IPS-20b (cell line): ENCODE measurements at regions not wholly inside any gene's neighbourhood (a gene's known extent, or its start where the extent isn't known, plus 50 kb on each side); places are given as distances from the start of the nearest gene placed in this dataset.
"Not testable (repeated sequence)": the region's sequence is repeated elsewhere in the genome, so short reads cannot be mapped to it uniquely, and the experiment has no call there.

Experiments
- H3K27ac ChIP-seq: one replicate; pipeline ENCODE4 v1.5.1; 2013; ENCODE audit warnings: low read length
- H3K27me3 ChIP-seq: 2 replicates; pipeline ENCODE4 v1.6.1; 2013; ENCODE audit warnings: mild to moderate bottlenecking, low read length, inconsistent platforms; ENCODE audit not compliant: insufficient read depth
- H3K36me3 ChIP-seq: 2 replicates; pipeline ENCODE4 v1.6.1; 2013; ENCODE audit warnings: low read depth, mild to moderate bottlenecking, inconsistent platforms, low read length, moderate library complexity; ENCODE audit not compliant: insufficient read depth
- H3K4me1 ChIP-seq: 2 replicates; pipeline ENCODE4 v1.6.1; 2013; ENCODE audit warnings: mild to moderate bottlenecking, control low read depth, inconsistent platforms, low read length, moderate library complexity; ENCODE audit not compliant: insufficient read depth
- H3K4me3 ChIP-seq: 2 replicates; pipeline ENCODE4 v1.5.1; 2013; ENCODE audit warnings: mild to moderate bottlenecking, low read length, inconsistent platforms
- H3K9ac ChIP-seq: 2 replicates; pipeline ENCODE4 v1.6.1; 2013; ENCODE audit warnings: low read depth, mild to moderate bottlenecking, inconsistent platforms, low read length, moderate library complexity
- H3K9me3 ChIP-seq: 2 replicates; pipeline ENCODE4 v1.6.1; 2013; ENCODE audit warnings: mild to moderate bottlenecking, low read depth, low read length, inconsistent platforms; ENCODE audit not compliant: insufficient read depth

GRCh38 chr16:88308441-88309173 is 74.2 kb upstream of the ZNF469 start:
- H3K36me3 ChIP-seq = no peaks in the 10 kb centered on the region
- H3K4me1 ChIP-seq = no peaks in the 10 kb centered on the region
- no peak overlapping the region for H3K27ac ChIP-seq
- H3K4me3 ChIP-seq = no peak overlapping the region
- H3K9ac ChIP-seq = no peak overlapping the region
- peaks cover 8% of the 10 kb centered on the region; the same call in 1 of the 2 replicates for H3K9me3 ChIP-seq
- H3K27me3 ChIP-seq = no peaks in the 10 kb centered on the region

- Histone ChIP-seq H3K4me1 (no peaks in the 10 kb centered on the region), H3K9me3 (peaks cover 8% of the 10 kb centered on the region; the same call in 1 of the 2 replicates), H3K27ac (no peak overlapping the region), H3K27me3 (no peaks in the 10 kb centered on the region), H3K9ac (no peak overlapping the region), H3K4me3 (no peak overlapping the region), H3K36me3 (no peaks in the 10 kb centered on the region)
Observed at GRCh38 chr16:88309174-88309907, 73.4 kb upstream of the ZNF469 start.

GRCh38 chr16:88309908-88310265 is 72.9 kb upstream of the ZNF469 start:
- Histone ChIP-seq H3K4me1 (no peaks in the 10 kb centered on the region), H3K27ac (no peak overlapping the region), H3K9me3 (peaks cover 8% of the 10 kb centered on the region; the same call in 1 of the 2 replicates), H3K36me3 (no peaks in the 10 kb centered on the region), H3K9ac (no peak overlapping the region), H3K27me3 (no peaks in the 10 kb centered on the region), H3K4me3 (no peak overlapping the region)

GRCh38 chr16:88310796-88311605 is 71.8 kb upstream of the ZNF469 start:
- no peak overlapping the region for H3K27ac ChIP-seq
- H3K27me3 ChIP-seq = no peaks in the 10 kb centered on the region
- no peaks in the 10 kb centered on the region for H3K4me1 ChIP-seq
- no peak overlapping the region for H3K9ac ChIP-seq
- H3K9me3 ChIP-seq = peaks cover 3% of the 10 kb centered on the region; the same call in 1 of the 2 replicates
- no peak overlapping the region for H3K4me3 ChIP-seq
- H3K36me3 ChIP-seq = no peaks in the 10 kb centered on the region

GRCh38 chr16:88311860-88312259 is 70.9 kb upstream of the ZNF469 start:
- H3K4me3 ChIP-seq, H3K9me3 ChIP-seq, H3K27ac ChIP-seq, H3K27me3 ChIP-seq, H3K4me1 ChIP-seq, H3K9ac ChIP-seq, H3K36me3 ChIP-seq: not testable (repeated sequence)

- H3K9me3 ChIP-seq = peaks cover 3% of the 10 kb centered on the region; the same call in 1 of the 2 replicates
- no peak overlapping the region for H3K9ac ChIP-seq
- no peak overlapping the region for H3K4me3 ChIP-seq
- no peak overlapping the region for H3K27ac ChIP-seq
- H3K36me3 ChIP-seq = no peaks in the 10 kb centered on the region
- no peaks in the 10 kb centered on the region for H3K27me3 ChIP-seq
- no peaks in the 10 kb centered on the region for H3K4me1 ChIP-seq
Observed at GRCh38 chr16:88312732-88313131, 70.0 kb upstream of the ZNF469 start.

GRCh38 chr16:88314991-88315542 is 67.7 kb upstream of the ZNF469 start:
- H3K36me3 ChIP-seq = no peaks in the 10 kb centered on the region
- H3K4me1 ChIP-seq = no peaks in the 10 kb centered on the region
- H3K9ac ChIP-seq = no peak overlapping the region
- H3K9me3 ChIP-seq = no peaks in the 10 kb centered on the region
- H3K27me3 ChIP-seq = no peaks in the 10 kb centered on the region
- H3K4me3 ChIP-seq = no peak overlapping the region
- H3K27ac ChIP-seq = no peak overlapping the region

GRCh38 chr16:88315543-88316105 is 67.1 kb upstream of the ZNF469 start:
- Histone ChIP-seq H3K36me3 (no peaks in the 10 kb centered on the region), H3K27me3 (no peaks in the 10 kb centered on the region), H3K9me3 (no peaks in the 10 kb centered on the region), H3K27ac (no peak overlapping the region), H3K4me1 (no peaks in the 10 kb centered on the region), H3K4me3 (no peak overlapping the region), H3K9ac (no peak overlapping the region)

GRCh38 chr16:88316151-88316550 is 66.6 kb upstream of the ZNF469 start:
- H3K9ac ChIP-seq = no peak overlapping the region
- H3K4me3 ChIP-seq = no peak overlapping the region
- no peak overlapping the region for H3K27ac ChIP-seq
- no peaks in the 10 kb centered on the region for H3K27me3 ChIP-seq
- H3K4me1 ChIP-seq = no peaks in the 10 kb centered on the region
- no peaks in the 10 kb centered on the region for H3K36me3 ChIP-seq
- H3K9me3 ChIP-seq = no peaks in the 10 kb centered on the region

GRCh38 chr16:88316941-88317612 is 65.7 kb upstream of the ZNF469 start:
- no peak overlapping the region for H3K4me3 ChIP-seq
- H3K9ac ChIP-seq = no peak overlapping the region
- H3K4me1 ChIP-seq = no peaks in the 10 kb centered on the region
- no peaks in the 10 kb centered on the region for H3K27me3 ChIP-seq
- no peak overlapping the region for H3K27ac ChIP-seq
- no peaks in the 10 kb centered on the region for H3K9me3 ChIP-seq
- no peaks in the 10 kb centered on the region for H3K36me3 ChIP-seq

GRCh38 chr16:88317613-88317965 is 65.2 kb upstream of the ZNF469 start:
- Histone ChIP-seq H3K27me3 (no peaks in the 10 kb centered on the region), H3K27ac (no peak overlapping the region), H3K4me1 (no peaks in the 10 kb centered on the region), H3K4me3 (no peak overlapping the region), H3K36me3 (no peaks in the 10 kb centered on the region), H3K9ac (no peak overlapping the region), H3K9me3 (no peaks in the 10 kb centered on the region)
